ENCODE measurements at regions not wholly inside any gene's neighbourhood (a gene's known extent, or its start where the extent isn't known, plus 50 kb on each side); places are given as distances from the start of the nearest gene placed in this dataset.

- TF ChIP-seq POLR2AphosphoS5 (IDR thresholded peaks at IDR 0.05) (no peak), POLR2A (IDR thresholded peaks at IDR 0.05) (no peak)
- TF ChIP-seq, protein P1, sequence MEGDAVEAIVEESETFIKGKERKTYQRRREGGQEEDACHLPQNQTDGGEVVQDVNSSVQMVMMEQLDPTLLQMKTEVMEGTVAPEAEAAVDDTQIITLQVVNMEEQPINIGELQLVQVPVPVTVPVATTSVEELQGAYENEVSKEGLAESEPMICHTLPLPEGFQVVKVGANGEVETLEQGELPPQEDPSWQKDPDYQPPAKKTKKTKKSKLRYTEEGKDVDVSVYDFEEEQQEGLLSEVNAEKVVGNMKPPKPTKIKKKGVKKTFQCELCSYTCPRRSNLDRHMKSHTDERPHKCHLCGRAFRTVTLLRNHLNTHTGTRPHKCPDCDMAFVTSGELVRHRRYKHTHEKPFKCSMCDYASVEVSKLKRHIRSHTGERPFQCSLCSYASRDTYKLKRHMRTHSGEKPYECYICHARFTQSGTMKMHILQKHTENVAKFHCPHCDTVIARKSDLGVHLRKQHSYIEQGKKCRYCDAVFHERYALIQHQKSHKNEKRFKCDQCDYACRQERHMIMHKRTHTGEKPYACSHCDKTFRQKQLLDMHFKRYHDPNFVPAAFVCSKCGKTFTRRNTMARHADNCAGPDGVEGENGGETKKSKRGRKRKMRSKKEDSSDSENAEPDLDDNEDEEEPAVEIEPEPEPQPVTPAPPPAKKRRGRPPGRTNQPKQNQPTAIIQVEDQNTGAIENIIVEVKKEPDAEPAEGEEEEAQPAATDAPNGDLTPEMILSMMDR (IDR thresholded peaks at IDR 0.05 in 8 of 11, conservative IDR thresholded peaks at IDR 0.05 in 3 of 11) = no peak
- H3K4me3 ChIP-seq = no peak overlapping the region
- DNase-seq = no peak
- no peaks in the 10 kb centered on the region for H3K9me3 ChIP-seq
- no peak overlapping the region for H3K27ac ChIP-seq
- no peaks in the 10 kb centered on the region for H3K36me3 ChIP-seq
- intact Hi-C loops (cut with DNase I; ENCODE audit: low total_unique reads) = no loop called here
- no peaks in the 10 kb centered on the region for H3K27me3 ChIP-seq (replicated peaks in 1 of 7)
- 85 to 91% (median 90%) methylated on average over 3 of the region's 3 CpGs for WGBS, 5 donors
- peaks cover 0 to 26% (median 8%) of the 10 kb centered on the region in 6 donors for H3K4me1 ChIP-seq
These were observed 248.1 kb downstream of the PIK3R1 start for GRCh38 chr5:68463606-68464005.

GRCh38 chr5:68464424-68464823 lies 248.9 kb downstream of the PIK3R1 start:
- 44 to 75% (median 67%) methylated on average over 4 of the region's 4 CpGs for whole genome bisulfite sequencing, 5 donors

GRCh38 chr5:68465133-68465532 lies 249.6 kb downstream of the PIK3R1 start:
- TF ChIP-seq POLR2AphosphoS5 (IDR thresholded peaks at IDR 0.05) = no peak
- no peak for TF ChIP-seq POLR2A (IDR thresholded peaks at IDR 0.05)
- TF ChIP-seq, protein P1 (IDR thresholded peaks at IDR 0.05 in 8 of 11, conservative IDR thresholded peaks at IDR 0.05 in 3 of 11) = no peak
- no peaks in the 10 kb centered on the region for H3K27me3 ChIP-seq (replicated peaks in 1 of 7)
- no peak overlapping the region for H3K4me3 ChIP-seq
- H3K36me3 ChIP-seq = no peaks in the 10 kb centered on the region
- H3K9me3 ChIP-seq = no peaks in the 10 kb centered on the region
- 29 to 48% (median 40%) methylated on average over 3 of the region's 3 CpGs for WGBS, 5 donors
- DNase-seq = no peak
- intact Hi-C loops (cut with DNase I; ENCODE audit: low total_unique reads) = no loop called here
- H3K27ac ChIP-seq = no peak overlapping the region
- H3K4me1 ChIP-seq = peaks cover 0 to 10% (median 2%) of the 10 kb centered on the region in 6 donors

More at GRCh38 chr5:68464424-68464823, 248.9 kb downstream of the PIK3R1 start:
- intact Hi-C loops (cut with DNase I; ENCODE audit: low total_unique reads) = no loop called here
- Histone ChIP-seq H3K9me3 (no peaks in the 10 kb centered on the region), H3K4me1 (peaks cover 0 to 18% (median 6%) of the 10 kb centered on the region in 6 donors), H3K36me3 (no peaks in the 10 kb centered on the region), H3K4me3 (no peak overlapping the region), H3K27ac (no peak overlapping the region), H3K27me3 (replicated peaks in 1 of 7) (no peaks in the 10 kb centered on the region)
- no peak for DNase-seq
- TF ChIP-seq POLR2A (IDR thresholded peaks at IDR 0.05) (no peak), POLR2AphosphoS5 (IDR thresholded peaks at IDR 0.05) (no peak)
- TF ChIP-seq, protein P1 (IDR thresholded peaks at IDR 0.05 in 8 of 11, conservative IDR thresholded peaks at IDR 0.05 in 3 of 11) = no peak

DNA sequence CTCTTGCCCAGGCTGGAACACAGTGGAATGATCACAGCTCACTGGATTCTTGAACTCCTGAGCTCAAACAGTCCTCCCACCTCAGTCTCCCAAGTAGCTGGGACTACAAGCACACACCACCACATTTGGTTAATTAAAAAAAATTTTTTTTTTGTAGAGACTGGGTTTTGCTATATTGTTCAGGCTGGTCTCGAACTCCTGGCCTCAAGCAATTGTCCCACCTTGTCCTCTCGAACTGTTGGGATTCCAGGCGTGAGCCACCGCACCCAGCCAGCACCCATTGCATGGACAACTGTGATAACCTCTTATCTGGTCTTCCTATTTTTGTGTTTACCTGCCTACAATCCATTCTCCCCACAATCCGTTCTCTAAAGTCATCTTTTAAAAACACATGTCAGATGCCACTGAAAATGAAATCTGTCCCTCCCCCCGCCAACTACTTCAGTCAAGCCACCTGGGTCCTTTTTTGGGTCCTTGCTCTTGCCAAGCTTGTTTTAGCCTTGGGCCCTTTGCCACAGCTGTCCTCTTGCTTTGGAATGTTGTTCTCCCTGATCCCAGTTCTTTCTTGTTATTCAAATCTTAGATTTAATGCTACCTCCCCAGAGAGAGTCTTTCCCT lies 250.5 kb downstream of the PIK3R1 start:
- Histone ChIP-seq H3K36me3 (no peaks in the 10 kb centered on the region), H3K27ac (no peak overlapping the region), H3K4me3 (no peak overlapping the region), H3K9me3 (no peaks in the 10 kb centered on the region), H3K27me3 (replicated peaks in 1 of 7) (no peaks in the 10 kb centered on the region), H3K4me1 (peaks cover 0 to 6% (median 0%) of the 10 kb centered on the region in 6 donors)
- DNase-seq = no peak
- TF ChIP-seq POLR2A (IDR thresholded peaks at IDR 0.05) = no peak
- intact Hi-C loops (cut with DNase I; ENCODE audit: low total_unique reads) = no loop called here
- 88 to 96% (median 91%) methylated on average over 6 of the region's 6 CpGs for WGBS, 5 donors
